ENCODE measurements at regions not wholly inside any gene's neighbourhood (a gene's known extent, or its start where the extent isn't known, plus 50 kb on each side); places are given as distances from the start of the nearest gene placed in this dataset.

GRCh38 chr18:8975624-8976023 is 126.9 kb upstream of the NDUFV2 start:
- no peak for TF ChIP-seq POLR2A (IDR thresholded peaks at IDR 0.05)
- no peak for TF ChIP-seq CTCF (IDR thresholded peaks at IDR 0.05)

All from prostate gland (tissue), 2 donors.